ENCODE measurements at regions not wholly inside any gene's neighbourhood (a gene's known extent, or its start where the extent isn't known, plus 50 kb on each side); places are given as distances from the start of the nearest gene placed in this dataset.
"Not testable (repeated sequence)": the region's sequence is repeated elsewhere in the genome, so short reads cannot be mapped to it uniquely, and the experiment has no call there.

DNA sequence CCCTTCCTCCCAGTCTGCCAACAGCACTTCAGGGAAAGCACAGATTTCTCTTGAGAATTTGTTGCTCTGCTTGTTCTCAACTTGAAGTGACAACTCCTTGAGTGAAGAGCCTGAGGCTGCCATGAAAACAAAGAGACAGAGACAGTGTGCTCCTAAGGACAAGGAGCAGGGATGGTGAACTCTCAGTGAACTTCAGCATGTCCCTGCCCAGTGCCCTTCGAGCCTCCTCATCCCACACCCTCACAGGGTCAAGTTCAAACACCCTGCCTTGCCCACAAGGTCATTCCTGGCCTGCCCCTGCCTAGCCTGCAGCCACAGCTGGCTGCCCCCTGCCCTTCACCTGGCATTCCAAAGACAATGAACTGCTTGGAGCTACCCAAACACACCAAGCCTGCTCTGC is 343.5 kb upstream of the KLHL29 start:
- TF ChIP-seq JUND (IDR thresholded peaks at IDR 0.05; ENCODE audit: low read depth), result no peak
- no peak for DNase-seq (ENCODE audit: low read depth in 1 of 2, low spot score in 1 of 2)
- in situ Hi-C loops (cut with HindIII; ENCODE audit: low pct_unique_long_range_greater_than_20kb, low sequenced_read_pairs), result no loop called here

DNA sequence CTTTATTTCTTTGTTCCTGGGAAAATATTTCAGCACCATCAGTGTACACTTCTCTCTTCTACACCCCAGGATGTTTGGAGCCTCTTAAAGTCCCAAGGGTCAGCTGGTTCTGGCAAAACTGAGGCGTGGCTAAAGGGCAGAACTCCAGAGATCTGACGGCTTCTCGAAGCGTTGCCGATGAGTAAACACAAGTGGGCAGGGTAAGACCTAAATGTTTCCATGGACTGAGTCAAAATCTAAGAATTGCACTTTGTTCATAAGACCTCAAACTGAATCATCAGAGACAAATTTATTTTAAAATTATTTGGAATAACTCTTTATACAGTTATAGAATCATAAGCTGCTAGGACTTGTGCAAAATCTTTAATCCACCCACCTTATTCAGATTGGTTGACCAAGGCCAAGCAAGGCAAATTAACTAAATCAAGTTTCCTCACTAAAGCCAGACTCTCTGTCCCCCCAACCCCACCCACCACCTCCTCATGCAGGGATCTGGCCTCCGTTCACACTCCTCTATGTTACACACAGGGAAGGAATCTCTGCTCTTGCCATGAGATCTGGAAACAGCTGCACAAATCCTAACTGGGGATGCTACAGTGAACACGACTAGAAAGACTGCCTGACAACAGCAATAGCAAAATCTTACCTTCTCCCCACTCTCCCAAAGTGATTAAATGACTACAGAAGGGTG is 342.6 kb upstream of the KLHL29 start:
- TF ChIP-seq JUND (IDR thresholded peaks at IDR 0.05; ENCODE audit: low read depth), result no peak
- in situ Hi-C loops (cut with HindIII; ENCODE audit: low pct_unique_long_range_greater_than_20kb, low sequenced_read_pairs), result no loop called here

DNA sequence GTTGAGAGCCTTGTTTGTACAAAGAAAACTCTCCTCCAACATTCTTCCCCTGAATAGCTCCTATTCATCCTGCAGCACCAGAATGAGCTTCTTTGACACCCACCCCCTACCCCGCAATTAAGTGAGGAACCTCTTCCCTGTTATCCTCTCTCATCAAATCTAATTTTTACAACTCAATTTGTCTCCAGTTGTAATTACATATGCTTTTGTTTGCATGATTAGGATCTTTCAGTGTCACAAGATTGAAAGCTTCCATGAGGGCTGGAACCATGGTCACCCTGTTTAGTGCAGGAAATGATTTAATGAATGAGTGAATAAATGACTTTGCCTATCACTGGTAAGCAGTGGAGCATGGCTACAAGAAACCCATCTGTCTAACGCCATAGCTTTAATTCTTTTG is 334.6 kb upstream of the KLHL29 start:
- in situ Hi-C loops (cut with HindIII; ENCODE audit: low pct_unique_long_range_greater_than_20kb, low sequenced_read_pairs), result no loop called here
- DNase-seq (ENCODE audit: low read depth in 1 of 2, low spot score in 1 of 2), result no peak
- no peak for TF ChIP-seq JUND (IDR thresholded peaks at IDR 0.05; ENCODE audit: low read depth)

More for the DNA sequence above, 342.6 kb upstream of the KLHL29 start:
- no peak for DNase-seq (ENCODE audit: low read depth in 1 of 2, low spot score in 1 of 2)

DNA sequence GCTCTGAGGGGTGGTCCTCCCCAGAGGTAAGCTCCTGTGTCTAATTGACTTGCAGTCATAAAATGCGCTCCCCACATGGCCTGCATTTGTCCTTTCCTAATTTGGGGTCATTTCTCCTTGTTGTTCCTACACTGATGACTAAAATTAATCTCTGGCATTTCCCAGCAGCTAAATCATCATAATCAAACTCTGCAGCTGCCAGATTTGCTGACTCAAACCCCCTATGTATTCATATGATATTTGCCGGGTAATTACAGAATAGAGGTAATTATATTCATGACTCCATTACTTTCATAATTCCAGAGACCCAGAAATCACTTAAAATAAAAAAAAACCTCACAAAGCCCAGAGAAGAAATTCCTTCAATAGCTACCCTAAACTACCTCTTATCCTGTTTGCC is 331.4 kb upstream of the KLHL29 start:
- DNase-seq (ENCODE audit: low read depth in 1 of 2, low spot score in 1 of 2), result no peak
- in situ Hi-C loops (cut with HindIII; ENCODE audit: low pct_unique_long_range_greater_than_20kb, low sequenced_read_pairs), result no loop called here
- no peak for TF ChIP-seq JUND (IDR thresholded peaks at IDR 0.05; ENCODE audit: low read depth)

DNA sequence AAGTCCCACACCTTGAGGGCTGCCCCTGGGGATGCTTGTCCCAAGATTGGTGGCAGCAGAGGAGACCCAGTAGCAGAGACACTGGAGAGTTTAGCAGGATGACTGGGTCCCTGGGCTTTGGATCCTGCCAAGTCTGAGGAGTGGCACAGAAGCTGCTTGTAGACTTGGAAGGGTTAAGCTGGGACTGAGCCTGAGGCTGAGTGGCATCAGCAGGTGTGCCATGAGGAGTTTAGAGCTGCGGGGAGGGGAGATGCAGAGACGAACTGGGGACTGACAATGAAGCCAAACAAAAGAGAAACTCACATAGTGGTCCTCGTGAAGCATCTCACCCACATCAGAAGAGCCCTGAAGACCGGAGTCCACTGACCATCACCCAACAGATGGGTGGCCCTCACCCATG is 329.7 kb upstream of the KLHL29 start:
- in situ Hi-C loops (cut with HindIII; ENCODE audit: low pct_unique_long_range_greater_than_20kb, low sequenced_read_pairs), result no loop called here
- no peak for DNase-seq (ENCODE audit: low read depth in 1 of 2, low spot score in 1 of 2)

DNA sequence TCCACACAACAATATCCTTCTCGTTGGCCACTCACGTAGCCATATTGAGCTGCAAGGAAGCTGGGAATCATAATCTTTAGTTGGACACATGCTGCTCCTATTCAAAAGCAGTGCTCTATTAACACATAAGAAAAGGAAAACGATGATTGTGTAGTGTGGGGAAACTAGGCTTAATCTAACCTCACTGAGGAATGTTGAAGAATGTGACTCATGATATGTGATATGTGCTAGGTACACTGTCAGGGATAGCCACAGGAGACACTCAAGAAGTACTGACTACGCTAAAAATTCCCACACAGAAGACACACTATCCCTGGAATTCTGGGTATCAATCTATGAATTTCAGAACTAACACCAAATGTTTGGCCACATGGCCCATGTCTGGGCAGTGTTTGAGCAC is 328.1 kb upstream of the KLHL29 start:
- in situ Hi-C loops (cut with HindIII; ENCODE audit: low pct_unique_long_range_greater_than_20kb, low sequenced_read_pairs), result not testable (repeated sequence)

More for the DNA sequence above, 329.7 kb upstream of the KLHL29 start:
- TF ChIP-seq JUND (IDR thresholded peaks at IDR 0.05; ENCODE audit: low read depth), result no peak

DNA sequence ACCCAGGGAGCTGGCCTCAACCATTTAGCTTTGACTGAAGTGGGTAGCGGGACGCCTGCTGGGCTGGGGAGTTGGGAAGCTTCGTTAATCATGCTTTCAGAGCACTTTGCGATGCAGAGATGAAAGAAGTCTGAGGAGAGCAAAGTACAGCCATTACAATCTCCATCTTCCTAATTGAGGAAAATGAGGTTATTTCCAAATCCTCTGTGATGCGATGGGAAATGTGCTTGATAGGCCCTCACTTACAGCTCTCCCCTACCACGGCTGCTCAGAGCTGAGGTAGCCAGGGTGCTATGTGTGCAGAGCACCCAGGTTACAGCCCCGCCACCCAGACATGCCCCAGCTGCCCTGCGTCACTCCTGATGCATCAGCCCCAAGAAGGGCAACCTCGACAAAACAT is 326.5 kb upstream of the KLHL29 start:
- no peak for DNase-seq (ENCODE audit: low read depth in 1 of 2, low spot score in 1 of 2)
- no peak for TF ChIP-seq JUND (IDR thresholded peaks at IDR 0.05; ENCODE audit: low read depth)
- in situ Hi-C loops (cut with HindIII; ENCODE audit: low pct_unique_long_range_greater_than_20kb, low sequenced_read_pairs), result no loop called here

More for the DNA sequence above, 328.1 kb upstream of the KLHL29 start:
- DNase-seq (ENCODE audit: low read depth in 1 of 2, low spot score in 1 of 2), result not testable (repeated sequence)

DNA sequence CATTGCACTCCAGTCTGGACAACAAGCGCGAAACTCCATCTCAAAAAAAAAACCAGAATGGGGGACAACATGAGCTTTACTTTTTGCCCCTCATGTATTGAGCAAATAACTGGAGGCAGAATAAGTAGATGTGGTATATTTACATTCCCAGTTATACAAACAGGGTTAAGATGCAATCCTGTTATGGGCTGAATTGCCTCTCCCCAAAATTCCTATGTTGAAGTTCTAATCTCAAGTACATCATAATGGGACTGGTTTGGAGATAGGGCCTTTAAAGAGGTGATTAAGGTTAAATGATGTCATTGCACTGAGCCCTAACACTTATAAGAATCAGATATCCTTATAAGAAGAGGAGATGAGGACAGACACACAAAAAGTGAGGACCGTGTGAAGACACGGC is 319.8 kb upstream of the KLHL29 start:
- DNase-seq (ENCODE audit: low read depth in 1 of 2, low spot score in 1 of 2), result no peak
- no peak for TF ChIP-seq JUND (IDR thresholded peaks at IDR 0.05; ENCODE audit: low read depth)
- in situ Hi-C loops (cut with HindIII; ENCODE audit: low pct_unique_long_range_greater_than_20kb, low sequenced_read_pairs), result no loop called here

DNA sequence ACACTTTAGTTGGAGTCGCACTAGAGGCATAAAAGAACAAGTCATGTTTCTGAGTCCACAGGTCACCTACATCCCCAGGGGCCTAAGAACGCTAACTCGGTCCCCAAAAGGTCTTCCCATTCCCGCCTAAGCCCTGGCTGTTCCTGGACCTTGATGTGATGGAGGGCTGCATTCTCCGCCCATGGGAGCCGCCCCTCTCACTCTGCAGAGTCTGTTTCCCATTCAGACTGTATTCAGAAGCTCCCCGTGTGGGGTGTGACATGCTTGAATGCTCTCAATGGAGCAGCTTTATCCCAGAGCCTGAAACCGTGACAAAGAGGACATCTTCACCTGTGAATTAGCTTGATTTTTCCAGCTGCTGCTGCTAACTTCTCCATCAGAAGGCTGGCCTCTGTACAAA is 319.0 kb upstream of the KLHL29 start:
- TF ChIP-seq JUND (IDR thresholded peaks at IDR 0.05; ENCODE audit: low read depth), result no peak
- in situ Hi-C loops (cut with HindIII; ENCODE audit: low pct_unique_long_range_greater_than_20kb, low sequenced_read_pairs), result no loop called here
- no peak for DNase-seq (ENCODE audit: low read depth in 1 of 2, low spot score in 1 of 2)

DNA sequence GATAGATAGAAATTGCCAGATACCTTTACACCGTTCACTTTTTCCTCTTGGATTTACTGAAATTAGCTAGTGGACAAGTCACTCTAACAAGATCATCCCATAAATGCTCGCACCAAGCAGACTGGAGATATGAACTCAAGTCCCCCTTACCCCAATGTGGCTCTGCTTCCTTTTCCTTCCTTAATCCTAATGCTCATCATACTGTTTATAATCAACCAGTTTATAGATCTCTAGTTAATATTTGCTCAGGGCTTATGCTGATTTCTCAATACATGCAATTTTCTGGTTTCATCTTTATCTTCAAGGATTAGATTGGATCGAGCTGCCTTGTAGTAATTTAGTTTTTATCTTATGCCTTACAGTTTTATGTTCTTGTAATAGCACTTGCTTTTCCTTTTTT is 318.3 kb upstream of the KLHL29 start:
- no peak for DNase-seq (ENCODE audit: low read depth in 1 of 2, low spot score in 1 of 2)
- no peak for TF ChIP-seq JUND (IDR thresholded peaks at IDR 0.05; ENCODE audit: low read depth)
- in situ Hi-C loops (cut with HindIII; ENCODE audit: low pct_unique_long_range_greater_than_20kb, low sequenced_read_pairs), result no loop called here

DNA sequence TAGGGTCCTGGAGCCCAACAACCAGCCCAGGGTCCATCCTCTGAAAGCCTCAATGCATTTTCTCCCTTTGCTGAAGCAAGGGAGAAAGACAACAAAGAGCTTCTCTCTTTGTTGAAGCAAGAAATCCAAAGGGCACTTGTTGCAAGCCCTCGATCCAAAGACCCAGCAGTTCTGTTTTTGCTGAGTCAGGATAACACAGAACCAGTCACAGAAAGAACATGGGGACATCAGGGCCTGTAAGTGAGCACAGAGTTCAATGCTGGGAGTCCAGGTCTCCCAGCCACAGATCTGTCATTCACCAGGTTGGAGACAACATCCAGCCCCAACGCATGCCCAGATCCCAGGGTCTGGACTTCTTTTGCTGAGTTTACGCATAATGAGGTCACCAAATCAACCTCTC is 315.8 kb upstream of the KLHL29 start:
- in situ Hi-C loops (cut with HindIII; ENCODE audit: low pct_unique_long_range_greater_than_20kb, low sequenced_read_pairs), result no loop called here
- TF ChIP-seq JUND (IDR thresholded peaks at IDR 0.05; ENCODE audit: low read depth), result no peak
- no peak for DNase-seq (ENCODE audit: low read depth in 1 of 2, low spot score in 1 of 2)

DNA sequence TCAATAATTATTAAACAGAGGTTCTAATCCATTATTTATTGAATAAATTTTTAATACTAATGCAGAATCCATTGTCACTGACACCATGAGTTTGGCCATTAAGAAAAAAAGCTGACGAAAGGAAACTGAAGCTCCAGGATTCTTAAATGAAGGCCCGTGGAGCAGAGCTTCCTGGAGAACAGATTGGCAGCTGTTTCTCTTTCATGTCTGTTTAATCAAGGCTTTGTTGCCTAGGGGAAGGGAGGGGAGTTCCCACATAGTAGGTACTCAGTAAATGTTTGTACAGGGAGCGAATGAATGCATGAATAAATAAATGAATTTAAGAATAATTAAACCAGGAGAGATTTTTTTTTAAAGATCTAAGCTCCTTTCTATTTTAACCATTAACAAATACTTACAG is 315.1 kb upstream of the KLHL29 start:
- in situ Hi-C loops (cut with HindIII; ENCODE audit: low pct_unique_long_range_greater_than_20kb, low sequenced_read_pairs), result no loop called here
- TF ChIP-seq JUND (IDR thresholded peaks at IDR 0.05; ENCODE audit: low read depth), result no peak
- DNase-seq (ENCODE audit: low read depth in 1 of 2, low spot score in 1 of 2), result no peak

DNA sequence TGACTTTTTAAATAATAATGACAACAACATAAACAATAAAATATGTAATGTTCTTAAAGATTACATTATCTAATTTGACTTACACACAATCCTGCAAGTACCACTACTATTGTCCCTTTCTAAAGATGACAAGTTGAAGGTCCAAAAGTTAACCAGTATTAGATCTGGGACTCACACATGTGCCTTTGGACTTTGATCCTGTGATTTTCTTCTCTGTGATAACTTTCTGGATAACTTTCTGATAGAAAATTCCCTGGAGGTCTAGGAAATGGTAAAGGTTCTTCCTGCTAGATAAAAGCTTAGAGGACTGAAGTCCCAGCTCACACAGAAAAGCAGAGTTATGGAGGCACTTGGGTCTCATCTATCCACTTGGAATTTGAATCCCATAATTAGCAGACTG is 311.9 kb upstream of the KLHL29 start:
- no peak for DNase-seq (ENCODE audit: low read depth in 1 of 2, low spot score in 1 of 2)
- no peak for TF ChIP-seq JUND (IDR thresholded peaks at IDR 0.05; ENCODE audit: low read depth)
- in situ Hi-C loops (cut with HindIII; ENCODE audit: low pct_unique_long_range_greater_than_20kb, low sequenced_read_pairs), result no loop called here

DNA sequence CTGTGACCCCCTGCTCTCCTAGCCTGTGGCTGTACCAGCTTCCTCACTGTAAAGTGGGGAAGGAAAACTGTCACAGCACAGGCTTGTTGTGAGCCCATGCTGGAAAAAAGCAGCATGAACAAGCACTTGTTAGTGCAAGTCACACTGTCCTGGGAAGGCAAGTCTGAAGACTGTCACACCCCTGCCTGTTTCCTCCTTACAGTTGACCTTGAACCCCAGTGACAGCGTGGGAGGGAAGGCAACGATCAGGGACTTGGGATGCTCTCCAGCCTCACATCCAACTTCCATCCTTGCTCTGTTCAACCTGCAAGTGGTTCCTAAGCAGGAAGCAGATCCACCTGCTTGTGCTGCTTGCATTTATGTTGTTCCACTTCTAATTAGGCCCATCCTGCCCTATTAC is 311.3 kb upstream of the KLHL29 start:
- no peak for TF ChIP-seq JUND (IDR thresholded peaks at IDR 0.05; ENCODE audit: low read depth)
- in situ Hi-C loops (cut with HindIII; ENCODE audit: low pct_unique_long_range_greater_than_20kb, low sequenced_read_pairs), result no loop called here
- no peak for DNase-seq (ENCODE audit: low read depth in 1 of 2, low spot score in 1 of 2)
